GM19043 (cell line): ENCODE measurements at regions not wholly inside any gene's neighbourhood (a gene's known extent, or its start where the extent isn't known, plus 50 kb on each side); places are given as distances from the start of the nearest gene placed in this dataset.

Experiments used
- ATAC-seq: cut with Tn5 transposase; IDR thresholded peaks from one replicate; pipeline ENCODE4 v1.9.1; 2021; ENCODE audit warnings: low read depth; ENCODE audit not compliant: unreplicated experiment

GRCh38 chr2:16323551-16324543 is 341.8 kb downstream of the CYRIA start:
- ATAC-seq = no peak

- no peak for ATAC-seq
Measured at GRCh38 chr2:16323126-16323520, 342.5 kb downstream of the CYRIA start.

- no peak for ATAC-seq
Measured at GRCh38 chr2:16322308-16323125, 343.1 kb downstream of the CYRIA start.

GRCh38 chr2:16321872-16322271 is 343.8 kb downstream of the CYRIA start:
- ATAC-seq = no peak

GRCh38 chr2:16321256-16321655 is 344.4 kb downstream of the CYRIA start:
- no peak for ATAC-seq

GRCh38 chr2:16320716-16321115 is 344.9 kb downstream of the CYRIA start:
- no peak for ATAC-seq

- ATAC-seq = no peak
Measured at GRCh38 chr2:16319551-16320121, 346.0 kb downstream of the CYRIA start.

GRCh38 chr2:16318474-16319195 is 347.0 kb downstream of the CYRIA start:
- no peak for ATAC-seq

- ATAC-seq = no peak
Measured at GRCh38 chr2:16318051-16318450, 347.6 kb downstream of the CYRIA start.

- no peak for ATAC-seq
Measured at GRCh38 chr2:16317211-16317830, 348.3 kb downstream of the CYRIA start.

- no peak for ATAC-seq
Measured at GRCh38 chr2:16316456-16317210, 349.0 kb downstream of the CYRIA start.

GRCh38 chr2:16315908-16316307 is 349.7 kb downstream of the CYRIA start:
- ATAC-seq = no peak

GRCh38 chr2:16315458-16315835 is 350.2 kb downstream of the CYRIA start:
- ATAC-seq = no peak

- no peak for ATAC-seq
Measured at GRCh38 chr2:16314691-16315457, 350.8 kb downstream of the CYRIA start.

GRCh38 chr2:16314001-16314400 is 351.6 kb downstream of the CYRIA start:
- no peak for ATAC-seq

- ATAC-seq = no peak
Measured at GRCh38 chr2:16313235-16313975, 352.2 kb downstream of the CYRIA start.

- ATAC-seq = no peak
Measured at GRCh38 chr2:16312771-16313170, 352.9 kb downstream of the CYRIA start.
